GM19035 (cell line): ENCODE measurements at regions not wholly inside any gene's neighbourhood (a gene's known extent, or its start where the extent isn't known, plus 50 kb on each side); places are given as distances from the start of the nearest gene placed in this dataset.
"Not testable (repeated sequence)": the region's sequence is repeated elsewhere in the genome, so short reads cannot be mapped to it uniquely, and the experiment has no call there.

Experiments
- ATAC-seq: cut with Tn5 transposase; IDR thresholded peaks from one replicate; pipeline ENCODE4 v1.9.1; 2021; ENCODE audit not compliant: unreplicated experiment

DNA sequence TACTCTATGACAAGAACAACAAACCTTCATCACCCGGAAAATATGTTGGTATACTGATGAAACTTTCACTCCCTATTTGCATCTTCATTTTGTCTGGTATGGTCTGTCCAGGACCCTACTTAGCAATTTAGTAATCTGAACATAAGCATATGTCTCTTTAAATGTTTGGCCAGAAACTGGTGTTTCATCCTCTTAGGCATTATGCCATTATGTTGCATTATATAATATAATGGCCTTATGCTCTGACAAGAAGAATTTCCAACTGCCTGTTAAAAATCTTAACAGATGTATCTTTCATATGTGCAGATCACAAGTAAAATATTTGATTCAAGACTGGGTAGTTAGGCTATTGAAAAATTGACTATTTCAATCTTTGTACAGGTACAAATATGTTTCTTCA lies 610.6 kb upstream of the PRR20A start:
- ATAC-seq = no peak

DNA sequence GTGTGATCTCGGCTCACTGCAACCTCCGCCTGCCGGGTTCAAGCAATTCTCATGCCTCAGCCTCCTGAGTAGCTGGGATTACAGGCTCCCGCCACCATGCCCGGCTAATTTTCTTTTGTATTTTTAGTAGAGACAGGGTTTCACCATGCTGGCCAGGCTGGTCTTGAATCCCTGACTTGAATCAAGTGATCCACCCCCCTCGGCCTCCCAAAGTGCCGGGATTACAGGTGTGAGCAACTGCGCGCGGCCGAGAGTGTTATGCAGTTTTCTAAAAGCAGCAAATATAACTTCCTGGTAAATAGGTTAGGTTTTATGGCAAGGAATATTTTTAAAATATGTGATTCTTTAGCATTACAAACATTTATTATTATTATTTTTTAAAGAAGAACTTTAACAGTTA lies 592.8 kb upstream of the PRR20A start:
- not testable (repeated sequence) for ATAC-seq

DNA sequence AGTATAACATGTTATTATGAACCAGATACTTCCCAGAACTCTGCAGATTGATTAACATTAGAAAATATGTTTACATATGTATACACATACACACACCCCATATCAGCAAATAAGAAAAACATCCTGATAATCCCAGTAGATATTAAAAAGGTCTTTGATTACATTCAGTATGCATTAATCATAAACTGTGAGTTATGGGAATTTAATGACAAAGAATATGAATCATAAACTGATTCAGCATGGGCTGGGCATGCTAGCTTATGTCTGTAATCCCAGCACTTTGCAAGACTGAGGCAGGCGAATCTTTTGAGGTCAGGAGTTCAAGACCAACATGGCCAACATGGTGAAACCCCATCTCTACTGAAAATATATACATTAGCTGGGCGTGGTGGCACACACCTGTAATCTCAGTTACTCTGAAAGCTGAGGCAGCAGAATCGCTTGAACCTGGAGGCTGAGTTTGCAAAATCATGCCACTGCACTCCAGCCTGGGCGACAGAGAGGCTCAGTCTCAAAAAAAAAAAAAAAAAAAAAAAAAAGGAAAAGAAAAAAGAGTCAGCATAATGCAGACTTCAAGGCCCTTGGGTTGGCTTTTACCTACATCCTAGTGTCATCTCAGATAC lies 581.9 kb upstream of the PRR20A start:
- no peak for ATAC-seq

DNA sequence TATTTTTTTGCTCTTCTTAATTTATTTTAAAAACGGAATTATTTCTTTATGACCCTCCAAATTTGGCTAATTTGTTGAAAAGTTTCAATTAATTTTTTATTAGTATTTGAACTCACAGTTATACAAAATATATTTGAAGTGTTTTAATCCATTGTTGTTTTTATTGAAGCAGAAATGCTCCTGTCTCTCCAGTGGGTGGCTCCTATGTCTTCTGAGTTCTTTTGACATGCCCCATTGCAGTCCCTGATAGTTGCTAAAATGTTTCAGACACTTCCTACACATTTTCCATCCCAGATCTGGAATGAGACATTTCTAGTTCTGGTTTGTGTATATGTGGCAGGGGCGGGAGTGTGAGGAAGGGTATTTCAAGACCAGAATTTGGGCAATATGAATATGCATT lies 579.4 kb upstream of the PRR20A start:
- no peak for ATAC-seq

DNA sequence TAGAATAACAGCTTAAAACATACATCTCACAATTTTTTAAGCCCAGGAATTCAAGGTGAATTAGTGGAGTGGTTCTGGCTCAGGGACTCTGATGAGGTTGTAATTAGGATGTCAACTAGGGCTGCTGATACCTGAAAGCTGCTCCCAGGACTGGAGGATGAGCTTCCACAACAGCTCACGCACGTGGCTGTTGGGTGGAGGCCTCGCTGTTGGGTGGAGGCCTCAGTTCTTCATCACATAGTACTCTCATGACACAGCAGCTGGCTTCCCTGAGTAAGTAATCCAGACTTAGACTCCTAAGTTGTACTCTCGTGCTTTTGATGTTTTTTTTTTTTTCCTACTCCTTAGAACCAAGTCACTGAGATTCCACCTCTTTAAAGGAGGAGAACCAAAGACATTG lies 577.1 kb upstream of the PRR20A start:
- no peak for ATAC-seq

DNA sequence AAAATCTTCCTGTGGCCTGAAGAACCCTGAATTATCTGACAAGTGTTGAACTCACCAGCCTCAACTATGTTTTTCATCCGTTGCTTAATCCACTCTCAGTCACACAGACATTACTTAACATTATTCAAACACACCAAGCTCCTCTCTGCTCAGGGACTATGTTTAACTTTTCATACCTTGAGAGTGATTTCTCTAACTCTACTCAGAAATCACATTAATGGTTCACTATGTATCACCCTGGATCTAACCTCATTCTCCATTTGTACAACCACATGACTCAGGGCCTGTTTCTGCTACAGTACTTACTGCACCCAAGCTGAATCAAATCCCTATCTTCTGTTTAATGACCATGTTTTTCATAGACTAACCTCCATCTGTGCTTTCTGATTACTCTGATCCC lies 553.7 kb upstream of the PRR20A start:
- ATAC-seq = no peak

DNA sequence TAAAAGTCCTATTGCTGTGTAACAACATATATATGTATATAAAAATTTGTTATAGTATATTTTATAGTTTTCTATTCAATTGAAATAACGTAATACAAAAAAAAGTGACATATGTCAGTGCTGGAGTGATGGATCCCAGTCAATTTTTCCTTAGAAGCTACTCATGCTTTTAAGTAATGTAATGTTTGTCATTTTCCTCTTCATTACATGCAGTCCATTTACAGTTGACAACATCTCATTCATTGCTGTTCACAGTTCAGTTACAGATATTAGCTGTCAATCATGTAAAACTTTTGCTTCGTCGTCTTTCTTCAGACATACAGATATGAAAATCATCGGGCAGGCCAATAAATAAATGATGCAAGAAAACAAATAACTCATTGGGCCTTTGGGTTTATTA lies 525.1 kb upstream of the PRR20A start:
- ATAC-seq = no peak

DNA sequence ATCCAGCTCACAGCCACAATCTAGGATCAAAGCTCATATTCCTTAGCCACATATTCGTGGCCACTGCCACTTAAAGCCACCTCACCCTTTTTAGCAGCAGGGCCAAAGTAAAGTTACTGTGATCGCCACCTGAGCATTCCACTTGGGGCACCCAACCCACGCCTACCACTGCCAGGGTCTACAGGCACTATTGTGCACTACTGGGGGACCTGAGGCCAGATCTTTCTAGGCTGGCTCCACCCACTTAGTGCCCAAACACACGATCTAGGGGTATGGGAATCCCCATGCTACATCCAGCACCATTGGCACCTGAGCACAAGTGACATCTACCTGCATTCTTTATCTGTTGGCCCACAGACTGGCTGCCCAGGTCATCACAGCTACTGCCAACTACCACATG lies 517.9 kb upstream of the PRR20A start:
- ATAC-seq = no peak

DNA sequence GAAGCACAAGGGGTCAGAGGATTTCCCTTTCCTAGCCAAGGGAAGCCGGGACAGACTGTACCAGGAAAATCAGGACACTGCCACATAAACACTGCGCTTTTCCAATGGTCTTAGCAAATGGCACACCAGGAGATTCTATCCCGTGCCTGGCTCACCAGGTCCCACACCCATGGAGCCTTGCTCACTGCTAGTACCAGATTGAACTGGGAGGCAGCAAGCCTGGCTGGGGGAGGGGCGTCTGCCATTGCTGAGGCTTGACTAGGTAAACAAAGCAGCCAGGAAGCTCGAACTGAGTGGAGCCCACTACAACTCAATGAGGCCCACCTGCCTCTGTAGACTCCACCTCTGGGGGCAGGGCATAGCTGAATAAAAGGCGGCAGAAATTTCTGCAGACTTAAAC lies 511.8 kb upstream of the PRR20A start:
- ATAC-seq = not testable (repeated sequence)

DNA sequence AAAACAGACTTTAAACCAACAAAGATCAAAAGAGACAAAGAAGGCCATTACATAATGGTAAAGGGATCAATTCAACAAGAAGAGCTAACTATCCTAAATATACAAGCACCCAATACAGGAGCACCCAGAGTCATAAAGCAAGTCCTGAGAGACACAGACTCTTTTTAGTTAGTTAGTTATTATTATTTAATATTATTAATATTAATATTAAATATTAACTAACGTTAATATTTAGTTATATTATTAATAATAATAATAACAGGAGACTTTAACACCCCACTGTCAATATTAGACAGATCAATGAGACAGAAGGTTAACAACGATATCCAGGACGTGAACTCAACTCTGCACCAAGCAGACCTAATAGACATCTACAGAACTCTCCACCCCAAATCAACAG lies 509.7 kb upstream of the PRR20A start:
- not testable (repeated sequence) for ATAC-seq

DNA sequence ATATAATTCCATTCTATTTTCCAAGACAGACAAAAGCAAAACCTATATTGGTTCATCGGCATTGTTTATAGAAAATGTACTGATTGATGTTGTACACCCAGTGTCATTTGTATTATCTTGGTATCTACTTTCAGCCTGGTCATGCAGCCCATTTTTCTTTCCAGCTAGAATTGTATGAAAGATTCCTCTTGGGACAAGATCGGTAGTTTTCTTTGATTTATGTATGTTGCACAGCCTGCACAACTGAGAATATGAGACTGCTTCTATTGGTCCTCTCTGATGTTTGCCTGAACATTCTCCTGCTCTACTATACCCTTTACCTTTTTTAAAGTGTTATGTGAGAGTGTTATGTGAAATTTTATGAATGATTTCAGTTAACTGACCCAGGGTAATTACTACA lies 487.7 kb upstream of the PRR20A start:
- ATAC-seq = no peak

DNA sequence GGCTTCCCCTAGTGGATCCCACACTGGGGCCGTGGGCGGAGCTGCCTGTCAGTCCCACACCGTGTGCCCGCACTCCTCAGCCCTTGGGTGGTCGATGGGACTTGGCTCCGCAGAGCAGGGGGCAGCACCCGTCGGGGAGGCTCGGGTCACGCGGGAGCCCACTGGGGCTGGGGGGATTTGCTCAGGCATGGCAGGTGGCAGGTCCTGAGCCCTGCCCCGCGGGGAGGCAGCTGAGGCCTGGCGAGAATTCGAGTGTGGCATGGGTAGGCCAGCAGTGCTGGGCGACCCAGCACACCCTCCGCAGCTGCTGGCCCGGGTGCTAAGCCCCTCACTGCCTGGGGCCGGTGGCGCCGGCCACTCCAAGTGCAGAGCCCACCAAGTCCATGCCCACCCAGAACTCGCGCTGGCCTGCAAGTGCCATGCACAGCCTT lies 481.7 kb upstream of the PRR20A start:
- ATAC-seq = no peak

DNA sequence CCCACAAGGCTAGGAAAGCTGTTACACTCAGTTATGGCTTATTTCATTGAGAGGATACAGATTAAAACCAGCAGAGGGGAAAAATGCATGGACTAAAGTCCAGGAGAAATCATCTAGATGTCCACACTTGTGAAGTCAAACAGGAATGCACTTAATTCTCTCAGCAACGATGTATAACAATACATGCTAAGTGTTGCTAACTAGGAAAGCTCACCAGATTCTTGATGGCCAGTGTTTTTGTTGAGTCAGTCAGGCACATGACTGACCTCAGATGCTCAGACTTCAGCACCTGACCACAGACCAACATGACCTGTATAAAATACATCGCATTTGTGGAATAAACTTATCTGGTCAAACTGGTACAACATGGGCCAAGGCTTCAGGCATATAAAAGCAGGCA lies 470.2 kb upstream of the PRR20A start:
- ATAC-seq = no peak

DNA sequence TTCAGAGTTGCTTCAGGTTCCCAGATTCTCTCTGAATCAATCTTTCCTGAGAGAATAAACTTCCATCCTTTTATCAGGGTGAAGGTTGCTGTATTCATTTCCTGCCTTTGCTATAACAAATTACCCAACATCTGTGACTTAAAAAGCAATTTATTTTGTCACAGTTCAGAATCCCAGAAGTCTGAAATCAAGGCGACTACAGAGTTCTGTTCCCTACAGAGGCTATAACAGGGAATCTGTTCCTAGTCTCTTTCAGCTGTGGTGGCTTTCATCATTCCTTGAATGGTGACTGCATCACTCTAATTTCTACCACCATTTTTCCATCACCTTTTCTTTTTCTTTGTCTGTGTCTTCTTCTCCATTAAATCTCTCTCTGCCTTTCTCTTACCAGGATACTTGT lies 459.3 kb upstream of the PRR20A start:
- ATAC-seq = no peak

DNA sequence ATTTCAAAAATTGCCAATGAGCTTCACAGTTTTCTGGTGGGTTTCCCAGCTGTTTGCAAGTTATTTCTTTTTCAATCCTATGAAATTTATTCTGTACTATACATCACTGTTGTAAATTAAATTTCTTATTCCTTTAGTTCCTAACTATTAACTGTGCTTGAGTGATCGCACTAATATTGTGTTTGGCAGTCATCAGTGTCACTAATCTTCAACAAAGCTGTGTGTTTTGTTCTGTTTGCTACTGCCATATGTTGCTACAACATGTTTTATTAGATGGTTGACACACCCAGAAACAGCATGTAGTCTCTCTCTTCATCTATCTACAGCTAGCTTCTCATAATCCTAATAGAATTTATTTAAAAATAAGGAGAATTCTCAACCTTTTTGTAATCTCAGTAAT lies 453.6 kb upstream of the PRR20A start:
- no peak for ATAC-seq

DNA sequence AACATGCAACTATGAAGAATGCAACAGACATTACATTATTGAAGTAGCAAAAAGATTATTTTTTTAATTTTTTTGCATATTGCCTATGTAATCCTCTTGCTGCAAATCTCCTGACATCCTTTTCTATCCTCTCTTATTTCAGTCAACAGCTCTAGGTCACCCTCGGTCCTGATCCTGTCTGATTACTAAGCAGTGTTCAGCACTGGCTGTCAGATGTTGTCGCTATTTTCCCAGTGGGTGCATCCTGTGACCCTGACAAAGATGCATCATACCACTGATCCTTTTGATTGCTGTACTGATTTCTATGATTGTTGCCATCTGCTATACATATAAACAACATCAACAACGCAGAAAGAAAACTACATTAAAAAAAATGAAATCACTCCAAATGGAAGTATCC lies 443.7 kb upstream of the PRR20A start:
- no peak for ATAC-seq

DNA sequence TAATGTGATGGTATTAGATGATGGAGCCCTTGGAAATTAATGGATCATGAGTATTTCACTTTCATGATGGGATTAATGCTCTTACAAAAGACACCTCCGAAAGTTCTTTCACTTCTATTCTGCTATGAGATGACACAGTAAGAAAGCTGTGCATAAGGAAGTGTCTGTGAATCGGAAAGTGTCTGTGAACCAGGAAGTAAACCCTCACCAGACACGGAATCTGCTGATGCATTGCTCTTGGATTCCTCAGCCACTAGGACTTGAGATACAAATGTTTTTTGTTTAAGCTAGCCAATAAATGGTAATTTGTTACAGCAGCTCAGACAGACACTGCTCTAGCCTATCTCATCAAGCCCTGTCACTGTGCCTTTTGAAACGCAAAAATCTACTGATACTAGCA lies 440.4 kb upstream of the PRR20A start:
- no peak for ATAC-seq

DNA sequence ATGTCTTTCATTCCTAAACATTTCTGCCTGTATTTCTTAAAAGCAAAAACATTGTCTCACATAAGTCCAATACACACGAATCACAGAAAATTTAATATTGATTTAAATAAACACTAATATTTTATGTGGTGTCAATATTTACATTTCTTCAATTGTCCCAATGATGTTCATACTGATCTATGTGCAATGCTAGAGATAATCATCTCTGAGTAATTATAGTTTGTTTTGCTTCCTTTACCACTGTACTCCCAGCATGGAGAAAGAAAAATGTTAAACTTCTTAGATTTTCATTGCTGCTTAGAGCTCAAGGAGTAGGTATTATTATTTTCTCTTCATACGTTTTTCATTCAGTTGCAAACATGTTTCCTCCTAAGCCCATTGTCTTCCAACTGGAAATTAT lies 434.2 kb upstream of the PRR20A start:
- ATAC-seq = no peak

DNA sequence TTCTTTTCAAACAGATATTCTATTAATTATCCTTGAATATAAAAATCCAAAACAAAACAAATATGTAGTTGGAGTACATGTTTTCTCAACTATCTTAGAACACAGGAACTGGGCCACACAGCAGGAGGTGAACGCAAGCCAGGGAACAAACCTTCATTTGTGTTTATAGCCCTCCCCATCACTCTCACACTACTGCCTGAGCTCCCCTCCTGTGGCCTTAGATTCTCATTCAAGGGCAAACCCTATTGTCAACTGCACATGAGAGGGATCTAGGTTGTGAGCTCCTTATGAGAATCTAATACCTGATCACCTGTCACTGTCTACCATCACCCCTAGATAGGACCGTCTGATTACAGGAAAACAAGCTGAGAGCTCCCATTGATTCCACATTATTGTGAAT lies 427.1 kb upstream of the PRR20A start:
- no peak for ATAC-seq

DNA sequence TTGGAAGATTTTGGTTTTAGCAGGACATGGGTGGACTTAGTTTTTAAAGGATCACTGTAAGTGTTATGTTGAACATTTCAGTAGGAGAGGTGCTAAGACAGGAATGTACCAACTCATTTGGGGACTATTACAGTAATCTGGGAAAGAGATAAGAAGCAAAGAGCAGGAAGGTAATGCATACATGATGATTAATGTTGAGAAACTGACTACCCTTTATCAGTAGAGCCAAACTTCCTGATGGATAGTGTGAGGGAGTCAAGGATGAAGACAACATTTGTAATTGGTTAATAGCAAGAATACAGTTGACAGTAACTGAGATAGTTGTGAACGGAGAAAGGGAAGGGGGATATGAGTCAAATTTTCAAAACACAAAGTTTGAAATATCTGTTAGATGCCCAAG lies 421.9 kb upstream of the PRR20A start:
- ATAC-seq = no peak

DNA sequence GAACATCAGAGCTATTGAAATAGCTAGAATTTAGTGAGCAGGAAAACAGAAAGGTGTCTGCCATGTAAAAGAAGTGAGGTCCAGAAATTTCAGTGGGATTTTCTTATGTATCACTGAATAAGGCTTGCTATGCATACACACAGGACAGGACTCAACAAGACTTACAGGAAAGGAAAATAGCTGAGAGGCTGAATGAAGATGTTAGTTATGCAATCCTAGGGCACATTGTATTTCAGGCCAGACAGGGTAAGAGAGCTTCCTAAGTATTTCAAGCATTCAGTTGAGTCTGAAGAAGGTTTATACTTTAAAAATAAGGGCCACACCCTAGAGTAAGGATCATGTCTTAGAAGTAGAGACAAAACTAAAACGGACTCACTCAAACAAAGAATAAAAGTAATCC lies 419.9 kb upstream of the PRR20A start:
- no peak for ATAC-seq

DNA sequence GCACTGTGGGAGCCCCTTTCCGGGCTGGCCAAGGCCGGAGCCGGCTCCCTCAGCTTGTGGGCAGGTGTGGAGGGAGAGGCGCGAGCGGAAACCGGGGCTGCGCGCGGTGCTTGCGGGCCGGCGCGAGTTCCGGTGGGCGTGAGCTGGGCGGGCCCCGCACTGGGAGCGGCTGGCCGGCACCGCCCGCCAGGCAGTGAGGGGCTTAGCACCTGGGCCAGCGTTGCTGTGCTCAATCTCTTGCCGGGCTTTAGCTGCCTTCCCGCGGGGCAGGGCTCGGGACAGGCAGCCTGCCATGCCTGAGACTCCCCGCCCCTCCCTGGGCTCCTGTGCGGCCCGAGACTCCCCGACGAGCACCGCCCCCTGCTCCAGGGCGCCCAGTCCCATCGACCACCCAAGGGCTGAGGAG lies 405.2 kb upstream of the PRR20A start:
- no peak for ATAC-seq

DNA sequence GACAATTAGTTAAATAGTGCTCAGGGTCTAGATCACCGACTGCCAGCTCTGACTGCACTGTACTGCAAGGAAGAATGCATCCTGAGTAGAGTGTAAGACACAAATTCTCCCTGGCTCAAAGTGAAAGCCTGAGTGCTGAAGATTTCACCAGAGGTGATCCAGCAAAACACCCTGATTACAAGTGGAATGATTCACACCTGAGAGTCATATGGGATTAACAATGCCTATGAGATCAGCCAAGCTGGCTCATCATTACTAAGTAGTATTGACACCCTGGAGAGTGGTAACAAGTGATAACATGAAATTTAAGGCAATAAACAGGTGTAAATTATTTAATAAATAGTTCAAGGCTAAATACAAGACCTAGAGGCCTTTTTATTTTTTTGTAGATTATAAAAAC lies 403.8 kb upstream of the PRR20A start:
- ATAC-seq = no peak

DNA sequence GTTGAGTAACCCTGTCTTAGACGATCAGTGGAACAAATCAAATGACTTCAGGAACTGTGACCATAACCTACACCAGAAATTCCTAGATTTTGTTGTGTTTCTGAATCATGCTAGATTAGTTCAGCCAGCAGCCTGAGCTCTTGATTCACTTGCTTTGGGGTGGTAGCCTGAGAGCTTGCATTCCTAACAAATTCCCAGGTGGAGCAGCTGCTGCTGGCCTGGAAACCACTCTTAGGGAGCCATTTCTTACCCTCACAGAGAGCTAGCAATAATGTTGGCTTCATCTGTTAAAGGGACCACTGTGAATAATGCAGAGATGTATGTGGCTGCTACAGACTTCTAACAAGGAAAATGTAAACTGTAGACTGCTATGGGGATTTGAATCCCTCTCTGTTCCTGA lies 388.1 kb upstream of the PRR20A start:
- ATAC-seq = no peak
